HG02623 (cell line): ENCODE measurements at regions not wholly inside any gene's neighbourhood (a gene's known extent, or its start where the extent isn't known, plus 50 kb on each side); places are given as distances from the start of the nearest gene placed in this dataset.
A peak's percentile ranks its signal among the peaks of the same experiment; 100 is the strongest.

ENCODE experiments used
- ATAC-seq: cut with Tn5 transposase; IDR thresholded peaks from one replicate; pipeline ENCODE4 v1.9.1; 2021; ENCODE audit warnings: moderate library complexity; ENCODE audit not compliant: unreplicated experiment

DNA sequence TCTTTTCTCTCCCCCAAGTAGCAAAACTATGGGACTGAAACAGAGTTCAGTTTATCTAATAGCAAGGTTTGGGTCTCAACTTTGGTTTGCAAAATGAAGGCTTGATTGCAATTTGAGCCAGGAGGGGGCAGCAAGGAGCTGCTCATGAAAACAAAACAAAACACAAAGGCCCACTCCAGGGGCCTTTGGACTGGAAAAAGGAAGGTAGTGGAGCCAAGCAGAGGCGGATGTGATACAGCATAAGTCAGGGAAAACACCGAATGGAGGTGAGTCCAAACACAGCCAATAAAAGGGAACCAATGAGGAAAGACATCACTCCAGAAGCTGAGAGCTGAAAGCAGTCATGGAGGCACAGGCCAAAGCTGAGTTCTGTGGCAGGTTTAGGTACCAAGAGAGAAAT, 799.7 kb upstream of the ACVR2A start:
- peak; percentile 65 for ATAC-seq

DNA sequence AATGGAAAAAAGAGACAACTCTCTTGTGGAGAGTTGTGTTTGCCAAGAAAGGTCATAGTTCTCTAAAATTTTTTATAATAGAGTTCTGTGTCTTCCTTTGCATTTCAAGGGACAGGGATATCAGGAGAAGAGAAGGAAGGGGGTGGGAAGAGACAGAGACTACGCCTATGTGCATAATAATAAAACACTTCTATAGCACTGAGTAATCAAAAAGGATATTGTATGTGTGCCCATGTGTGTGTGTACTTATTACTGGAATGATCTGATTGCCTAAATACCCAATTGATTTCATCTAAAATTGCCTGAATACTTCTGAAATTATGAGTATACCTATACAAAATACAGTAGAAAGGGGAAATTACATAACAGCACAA, 803.7 kb upstream of the ACVR2A start:
- ATAC-seq: no peak

DNA sequence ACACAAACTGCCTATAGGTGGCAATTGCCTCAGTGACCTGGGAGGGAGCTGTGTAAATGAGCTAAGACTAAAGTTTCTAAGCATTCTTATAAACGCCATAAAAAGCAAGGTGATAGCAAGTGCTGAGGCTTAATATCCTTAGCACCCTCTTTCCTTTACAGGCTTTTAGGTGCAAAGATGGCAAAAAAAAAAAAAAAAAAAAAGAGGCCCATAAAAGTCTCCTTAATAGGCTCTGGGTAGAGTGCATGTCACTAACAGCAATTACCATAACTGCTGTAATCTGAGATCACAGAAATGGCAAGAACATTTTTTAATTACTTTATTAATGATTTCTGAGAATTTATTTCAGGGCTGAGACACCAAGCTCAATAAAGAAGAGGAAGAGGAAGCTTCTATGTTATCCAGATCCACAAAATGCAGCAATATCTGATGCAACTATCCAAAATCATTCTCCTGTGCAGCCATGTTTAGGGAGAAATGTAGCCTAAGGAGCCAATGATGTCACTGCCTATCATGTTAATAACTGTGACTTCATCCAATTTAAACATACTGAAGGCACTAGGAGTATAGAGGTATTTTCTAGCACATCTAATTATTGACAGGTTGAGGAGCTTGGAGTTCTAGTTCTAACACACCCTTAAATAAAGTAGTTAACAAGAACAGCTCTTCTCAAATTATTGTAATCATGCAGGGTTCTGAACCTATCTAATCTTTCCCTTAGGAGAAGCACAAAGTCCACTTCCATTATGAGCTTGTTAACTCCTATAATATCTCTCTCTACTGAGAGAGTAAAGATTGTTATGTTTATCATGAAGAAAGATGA, 804.3 kb upstream of the ACVR2A start:
- ATAC-seq: no peak

DNA sequence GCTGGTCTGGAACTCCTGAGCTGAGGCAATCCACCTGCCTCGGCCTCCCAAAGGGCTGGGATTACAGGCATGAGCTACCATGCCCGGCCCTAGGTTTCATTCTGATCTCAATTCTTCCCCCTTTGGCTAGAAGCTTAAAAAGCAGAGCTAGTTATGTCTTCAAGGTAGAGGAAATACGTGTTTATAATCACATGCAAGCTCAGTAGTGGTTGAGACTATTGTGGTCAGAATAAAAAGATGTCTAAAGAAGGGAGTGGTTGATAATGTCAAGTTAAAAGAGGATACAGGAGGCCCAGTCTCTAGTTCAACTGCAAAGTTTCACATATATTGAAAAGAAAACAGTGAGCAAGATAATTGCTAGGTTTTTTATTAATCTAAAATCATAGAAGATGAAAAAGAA, 807.8 kb upstream of the ACVR2A start:
- no peak for ATAC-seq

DNA sequence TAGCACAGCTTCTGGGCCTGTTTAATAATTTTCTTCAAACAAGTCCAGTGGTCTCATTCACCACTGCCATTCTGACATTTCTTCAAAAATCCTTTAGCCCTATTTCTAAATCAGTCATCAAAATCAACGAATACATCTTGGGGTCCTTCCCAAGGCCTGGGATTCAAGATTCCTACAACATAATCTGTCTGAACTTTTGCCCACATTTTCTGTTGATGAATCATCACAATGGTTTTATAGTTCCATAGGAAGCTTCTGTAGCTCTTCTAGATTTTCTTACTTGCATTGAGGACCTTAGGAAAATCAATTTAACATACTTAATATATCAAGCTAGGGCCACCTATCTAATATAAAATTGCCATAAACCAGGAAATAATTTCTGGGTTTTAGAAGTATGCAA, 811.8 kb upstream of the ACVR2A start:
- ATAC-seq: no peak

DNA sequence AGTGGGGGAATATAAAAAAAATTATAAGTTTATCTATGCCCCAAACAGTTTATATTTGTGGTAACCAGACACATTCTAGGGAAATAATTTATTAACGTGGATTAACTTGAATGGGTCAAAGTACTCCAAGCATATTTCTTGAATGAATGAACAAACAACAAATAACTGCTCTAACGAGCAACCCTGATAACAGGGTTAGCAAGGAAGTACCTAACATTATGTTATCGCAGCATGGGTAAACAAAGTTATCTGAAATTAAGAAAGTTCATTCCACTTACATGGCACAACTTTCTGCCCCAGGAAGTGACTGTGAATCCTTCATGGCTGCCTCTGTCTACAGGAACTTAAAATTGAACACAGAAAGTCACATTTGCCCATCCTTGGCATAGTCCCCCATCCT, 812.9 kb upstream of the ACVR2A start:
- no peak for ATAC-seq

DNA sequence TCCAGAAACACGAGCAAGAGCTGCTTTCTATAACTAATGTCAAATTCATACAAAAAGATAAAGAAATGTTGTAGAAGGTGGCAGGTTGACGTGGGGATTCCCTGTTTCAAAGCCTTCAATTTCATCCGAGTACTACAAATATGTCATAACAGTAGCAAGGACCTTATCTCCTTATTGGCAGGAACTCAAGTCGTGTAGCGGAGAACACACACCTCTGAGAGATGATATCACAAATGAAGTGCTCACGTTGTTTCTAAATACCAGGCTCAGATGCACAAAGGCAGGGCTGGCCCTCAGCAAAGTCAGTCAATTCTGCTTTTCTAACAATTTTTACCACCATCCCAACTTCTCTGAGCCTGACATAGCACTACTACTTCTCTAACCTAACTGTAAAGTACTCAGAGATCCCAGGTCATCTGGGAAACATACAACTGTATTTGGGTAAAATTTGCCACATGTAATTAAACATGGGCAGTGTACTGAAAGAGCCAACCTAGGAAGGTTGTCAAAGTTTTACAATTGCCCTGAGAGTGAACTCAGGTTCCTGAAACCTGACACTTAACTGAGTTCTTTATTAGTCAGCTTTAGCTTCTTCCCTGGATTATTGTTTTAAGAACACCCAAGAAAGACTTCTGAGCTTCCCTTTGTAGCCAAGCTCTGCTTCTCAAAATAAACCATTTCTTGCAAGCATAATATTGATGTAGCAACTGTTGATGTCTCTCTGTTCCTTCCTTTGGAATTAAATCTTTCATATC, 813.7 kb upstream of the ACVR2A start:
- no peak for ATAC-seq

DNA sequence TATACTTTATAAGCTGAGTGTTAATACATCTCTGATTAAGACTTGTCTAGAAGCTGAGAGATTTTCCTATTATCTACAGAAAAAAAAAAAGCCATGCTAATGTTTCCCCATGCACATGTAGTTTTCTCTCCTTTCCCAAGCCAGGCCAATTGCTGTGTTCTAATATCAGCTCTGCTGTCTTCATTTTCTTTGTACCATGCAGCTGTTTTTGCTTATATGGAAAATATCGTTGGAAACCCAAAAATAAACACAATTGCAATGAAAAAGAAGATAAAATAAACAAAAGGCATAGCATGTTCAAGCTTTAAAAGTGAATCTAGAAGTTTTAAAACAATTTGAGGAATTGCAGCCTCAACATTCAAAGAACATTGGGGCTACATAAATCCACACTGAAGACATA, 817.4 kb upstream of the ACVR2A start:
- ATAC-seq: no peak

DNA sequence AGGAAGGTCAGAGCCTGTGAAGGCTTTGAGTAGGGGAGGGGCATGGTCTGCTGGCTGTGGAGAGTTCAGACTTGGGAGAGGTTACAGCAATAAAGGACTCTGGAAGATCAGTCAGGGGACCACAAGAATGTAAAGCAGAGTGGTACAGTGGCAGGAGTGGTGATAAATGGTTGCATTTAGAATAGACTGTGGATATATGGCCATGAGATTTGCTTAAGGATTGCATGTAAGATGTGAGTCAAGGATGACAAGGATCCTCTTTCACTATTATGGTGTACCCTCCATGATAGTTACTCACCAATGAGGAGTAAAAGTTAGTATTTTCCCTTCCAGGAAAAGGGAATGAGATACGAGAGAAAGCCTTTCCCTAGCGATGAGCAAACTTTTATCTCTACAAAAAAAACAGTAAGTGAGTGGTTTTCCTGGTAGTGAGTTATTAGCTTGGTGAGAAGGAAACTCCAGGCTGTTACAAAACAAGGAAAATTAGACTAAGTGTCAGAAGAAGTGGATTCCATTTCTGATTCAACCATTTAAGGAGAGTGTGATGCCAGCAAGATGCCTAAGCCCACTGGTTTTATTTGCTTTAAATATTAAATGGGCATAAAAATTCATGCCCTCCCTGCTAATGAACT, 818.0 kb upstream of the ACVR2A start:
- ATAC-seq: no peak

DNA sequence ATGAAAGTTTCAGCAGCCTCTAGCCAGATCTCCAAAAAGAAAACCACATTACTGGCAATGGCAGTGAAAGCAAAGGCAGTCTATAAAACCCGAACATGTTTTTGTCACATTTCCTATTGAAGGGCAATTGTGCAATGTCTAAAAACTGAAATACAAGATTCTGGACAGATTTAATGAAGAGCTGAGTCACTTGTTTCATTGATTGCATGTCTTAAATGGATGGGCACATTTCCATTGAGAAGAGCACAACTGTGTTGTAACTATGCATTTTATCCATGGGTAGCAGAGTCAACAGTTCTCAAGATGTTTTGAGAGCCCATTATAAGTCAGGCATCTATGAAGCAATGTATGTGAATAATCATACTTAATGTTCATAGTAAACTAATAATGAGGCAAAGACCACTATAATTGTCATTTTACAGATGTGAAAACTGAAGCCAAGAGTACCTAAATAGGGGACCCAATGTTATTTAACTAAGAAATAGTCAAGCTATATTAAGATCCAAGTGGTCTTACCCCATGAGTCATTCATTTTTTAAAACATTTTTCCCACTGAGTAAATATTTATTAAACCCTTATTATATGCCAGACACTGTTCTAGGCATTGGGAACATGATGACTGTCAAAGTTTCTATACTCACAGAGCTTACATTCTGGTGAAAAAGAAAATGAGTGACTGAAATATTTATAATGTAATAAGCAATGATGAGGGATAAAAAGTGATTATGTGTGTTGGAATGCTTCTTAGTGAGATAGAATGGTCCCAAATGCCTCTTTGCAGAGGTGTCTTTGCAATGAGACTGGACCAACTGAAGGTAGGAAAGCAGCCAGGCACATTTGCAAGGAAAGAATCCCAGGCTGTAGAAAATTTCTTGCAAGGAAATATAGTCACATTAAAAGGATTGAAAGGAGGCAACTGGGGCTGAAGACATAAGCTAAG, 818.9 kb upstream of the ACVR2A start:
- no peak for ATAC-seq

DNA sequence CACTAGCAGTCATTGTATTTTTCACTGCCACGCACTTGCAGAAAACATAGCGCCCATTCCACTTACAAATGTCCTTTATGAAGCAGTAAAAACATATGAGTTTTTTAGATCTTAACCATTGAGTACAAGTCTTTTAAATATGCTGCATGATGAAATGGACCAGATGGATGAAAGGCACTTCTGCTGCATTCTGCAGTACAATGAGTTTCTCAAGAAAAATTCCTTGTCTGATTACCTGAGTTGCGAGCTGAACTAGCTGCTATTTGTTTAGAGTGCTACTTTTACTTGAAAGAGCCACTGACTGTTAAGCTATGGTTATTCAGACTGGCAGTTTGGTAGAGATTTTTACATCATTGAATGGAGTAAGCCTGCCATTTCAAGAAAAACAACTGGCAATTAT, 825.5 kb upstream of the ACVR2A start:
- ATAC-seq: no peak

DNA sequence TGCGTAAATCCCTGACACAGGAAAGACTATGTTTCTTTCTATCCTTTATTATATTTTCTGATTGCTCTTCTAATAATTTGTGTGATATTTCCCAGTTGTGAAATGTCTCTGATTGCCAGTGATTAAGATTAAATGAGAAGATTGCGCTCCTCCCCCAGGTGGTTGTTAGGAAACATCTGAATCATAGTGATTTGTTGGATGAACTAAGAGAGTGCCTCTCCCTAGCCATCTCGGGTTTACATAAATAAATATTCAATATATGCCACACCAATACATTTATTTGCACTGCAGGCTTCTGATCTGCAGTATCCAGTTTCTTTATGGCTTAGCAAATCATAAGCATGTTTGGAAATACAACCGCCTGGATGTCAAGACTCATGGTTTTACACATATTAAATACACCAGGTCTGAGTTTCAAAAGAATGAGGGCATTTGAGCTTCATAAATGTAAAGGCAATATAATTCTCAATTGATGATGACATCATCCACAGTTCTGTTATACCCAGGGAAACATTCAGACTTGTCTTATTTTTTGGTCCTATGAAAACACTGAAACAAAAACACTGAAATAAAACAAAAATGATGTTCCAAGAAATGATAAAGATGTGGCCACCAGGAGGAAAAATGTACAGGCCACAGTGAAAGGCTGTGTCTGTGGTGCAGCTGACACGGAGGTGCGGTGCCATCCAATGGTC, 826.7 kb upstream of the ACVR2A start:
- no peak for ATAC-seq

DNA sequence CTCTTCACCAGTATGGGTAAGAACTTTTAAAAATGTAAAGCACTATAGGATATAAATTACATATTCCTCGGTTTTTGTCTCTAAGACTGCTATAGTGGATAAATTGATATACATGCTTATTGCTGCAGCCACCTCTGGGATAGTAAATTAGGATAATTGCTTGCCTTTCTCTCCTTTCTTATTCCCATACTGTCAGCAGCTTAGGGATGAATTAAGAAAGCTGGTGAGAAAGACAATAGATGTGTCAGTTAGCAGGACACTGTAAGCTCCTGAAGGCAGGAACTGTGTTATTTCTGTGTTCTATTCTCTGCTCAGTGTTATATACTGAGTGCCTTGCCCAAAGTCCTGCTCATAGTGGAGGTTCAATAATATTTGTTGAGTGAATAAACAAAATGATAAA, 828.6 kb upstream of the ACVR2A start:
- no peak for ATAC-seq

DNA sequence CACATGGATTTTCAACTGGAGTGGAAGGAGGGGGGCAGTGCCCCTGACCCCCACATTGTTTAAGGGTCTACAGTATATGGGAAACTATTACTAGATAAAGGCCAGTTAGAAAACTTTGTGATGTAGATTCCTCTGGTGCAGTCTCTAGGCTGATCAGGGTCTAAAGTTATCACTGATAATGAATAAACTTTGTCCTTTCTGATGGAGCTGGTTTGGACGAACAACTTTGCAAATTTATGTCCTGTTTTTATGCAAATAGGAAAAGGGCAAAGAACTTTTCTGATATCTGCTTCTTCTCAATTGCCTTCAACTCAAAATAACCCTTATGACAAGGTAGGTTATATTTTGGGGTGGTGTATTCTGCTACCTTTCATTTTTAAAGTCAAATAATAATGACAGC, 829.2 kb upstream of the ACVR2A start:
- no peak for ATAC-seq

DNA sequence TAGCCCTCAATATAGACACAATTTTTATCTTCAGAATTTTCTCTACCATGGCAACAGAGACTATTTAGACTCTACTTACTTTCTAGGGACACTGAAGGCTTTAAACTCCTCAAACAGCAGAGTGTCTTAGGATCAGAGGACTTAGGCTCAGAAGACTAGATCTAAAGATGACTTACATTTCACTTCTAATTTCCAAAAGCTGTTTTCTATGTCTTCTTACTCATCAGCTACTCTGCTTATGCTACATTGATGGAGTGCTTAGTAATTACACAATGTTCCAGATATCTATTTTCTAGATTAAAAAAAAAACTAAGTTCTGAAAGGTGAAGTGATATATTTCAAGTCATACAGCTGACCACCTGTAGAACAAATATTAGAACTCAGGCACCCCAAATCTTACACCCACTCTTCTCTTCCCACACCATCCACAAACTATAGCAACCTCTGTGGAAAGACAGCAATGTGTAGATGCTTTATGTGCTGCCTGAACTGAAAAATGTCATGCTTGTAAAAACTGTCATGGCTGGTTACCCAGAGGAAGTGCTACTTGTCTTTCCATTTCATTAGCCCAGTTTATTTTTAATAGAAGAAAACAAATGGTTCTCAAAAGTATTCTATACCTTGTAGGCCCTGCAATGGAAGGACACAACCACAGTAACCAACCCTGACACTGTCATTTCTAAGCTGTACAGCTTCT, 831.0 kb upstream of the ACVR2A start:
- ATAC-seq: no peak

DNA sequence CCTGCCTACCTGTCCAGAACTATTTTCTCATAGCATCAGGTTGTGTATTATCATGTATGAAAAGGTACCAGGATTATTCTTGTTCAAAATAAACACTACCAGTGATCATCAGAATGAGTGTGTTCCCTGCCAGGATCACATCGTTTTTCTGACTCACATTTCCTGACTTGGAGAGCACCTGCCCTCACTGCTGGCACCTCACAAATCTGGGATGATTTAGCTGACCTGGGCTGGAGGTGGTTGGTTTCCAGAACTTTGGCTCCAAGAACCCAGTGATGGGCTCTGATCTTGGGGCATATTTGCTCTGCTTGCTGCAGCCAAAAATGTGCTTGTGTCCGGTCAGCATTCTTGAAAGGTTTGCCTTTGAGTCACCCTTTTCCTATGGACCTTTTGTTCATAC, 836.3 kb upstream of the ACVR2A start:
- no peak for ATAC-seq

DNA sequence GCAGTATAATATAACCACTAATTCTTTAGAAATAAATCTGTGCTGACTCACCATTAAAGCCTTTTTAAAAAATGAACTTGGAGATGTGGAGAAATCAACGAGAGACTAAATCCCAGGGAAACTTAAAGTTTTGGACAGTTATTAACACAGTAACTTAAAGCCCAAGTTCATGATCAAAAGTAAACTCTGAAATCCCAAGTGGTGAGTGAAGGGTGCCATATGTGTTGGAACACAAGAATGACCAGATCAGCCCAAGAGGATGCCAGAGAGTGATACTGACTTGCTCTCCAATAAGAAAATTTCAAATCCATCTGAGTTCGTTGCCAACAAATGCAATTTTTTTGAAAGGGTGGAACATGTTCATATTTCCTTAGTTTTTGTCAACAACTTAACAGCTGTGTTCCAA, 838.1 kb upstream of the ACVR2A start:
- ATAC-seq: no peak

DNA sequence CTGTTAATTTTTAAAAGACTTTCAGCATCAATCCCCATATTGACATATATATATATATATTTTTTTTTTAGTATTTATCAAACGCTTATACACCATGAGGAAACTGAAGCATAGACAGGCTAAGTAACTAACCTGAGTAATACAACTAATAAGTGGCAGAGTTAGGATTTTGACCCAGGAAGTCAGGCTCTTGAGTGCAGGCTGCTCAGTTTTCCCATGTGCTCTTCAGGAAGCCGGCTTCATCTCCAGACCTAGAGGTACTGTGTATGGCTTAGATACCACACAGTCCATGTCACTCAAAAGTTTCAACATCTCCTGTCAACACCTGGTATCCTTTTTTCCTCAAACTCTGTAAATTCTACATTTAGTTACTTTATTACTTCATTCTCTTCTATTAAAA, 841.7 kb upstream of the ACVR2A start:
- no peak for ATAC-seq

DNA sequence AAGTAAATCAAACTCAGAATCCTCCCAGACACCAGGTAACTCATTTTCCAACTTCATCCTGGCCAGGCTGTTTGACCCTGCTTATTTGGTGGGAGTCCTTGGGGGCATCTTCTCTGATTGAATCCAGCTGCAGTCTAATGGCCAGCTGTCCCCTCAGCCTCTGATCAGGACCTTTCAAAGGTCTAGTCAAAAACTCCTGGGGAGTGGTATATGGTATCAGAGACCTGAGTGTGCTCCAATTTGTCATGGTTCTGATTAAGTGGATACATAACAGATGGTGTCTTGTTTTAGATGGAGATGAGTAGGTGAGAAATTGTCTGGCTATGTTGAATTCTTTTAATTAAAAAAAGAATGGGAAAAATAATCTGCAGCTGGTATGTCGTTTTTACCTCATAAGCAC, 842.6 kb upstream of the ACVR2A start:
- ATAC-seq: no peak

DNA sequence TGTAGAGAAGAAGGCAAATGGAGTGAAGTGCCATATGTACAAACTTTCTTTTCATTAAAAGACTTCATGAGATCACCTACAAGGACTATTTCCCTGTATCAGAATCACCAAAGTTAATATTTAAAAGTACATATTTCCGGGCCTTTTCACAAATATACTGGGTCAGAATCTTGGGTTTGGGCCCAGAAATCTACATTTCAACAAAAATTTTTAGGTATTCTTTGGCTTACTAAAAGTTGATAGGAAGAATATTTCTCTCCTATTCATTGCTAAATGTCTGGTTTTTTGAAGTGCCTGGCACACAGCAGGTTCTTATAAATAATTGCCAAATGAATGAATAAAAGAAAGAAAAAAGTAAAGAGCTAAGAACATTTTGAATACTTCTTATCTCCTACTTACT, 843.8 kb upstream of the ACVR2A start:
- ATAC-seq: no peak
